Parathyroid adenoma (tissue), 2 donors: ENCODE measurements at regions not wholly inside any gene's neighbourhood (a gene's known extent, or its start where the extent isn't known, plus 50 kb on each side); places are given as distances from the start of the nearest gene placed in this dataset.
A peak's percentile ranks its signal among the peaks of the same experiment; 100 is the strongest.

ENCODE experiments used
- H2AFZ ChIP-seq: fragments of 300-600 bp; sonication (generic); one replicate; pipeline ENCODE4 v1.7.0; 2017; ENCODE audit warnings: antibody characterized with exemption, mild to moderate bottlenecking
- H3K27ac ChIP-seq: fragments of 300-600 bp; sonication (generic); one replicate; pipeline ENCODE4 v1.7.0; 2017
- H3K27me3 ChIP-seq: fragments of 300-600 bp; sonication (generic); one replicate; pipeline ENCODE4 v1.7.0; 2017; ENCODE audit warnings: low read length; ENCODE audit not compliant: control insufficient read depth, insufficient read depth
- H3K36me3 ChIP-seq: fragments of 300-600 bp; sonication (generic); one replicate; pipeline ENCODE4 v1.7.0; 2017; ENCODE audit warnings: low read length; ENCODE audit not compliant: control insufficient read depth, insufficient read depth
- H3K4me1 ChIP-seq: fragments of 300-600 bp; sonication (generic); one replicate; pipeline ENCODE4 v1.7.0; 2017; ENCODE audit warnings: control low read depth
- H3K4me2 ChIP-seq: fragments of 300-600 bp; sonication (generic); one replicate; pipeline ENCODE4 v1.7.0; 2017; ENCODE audit warnings: low read length
- H3K4me3 ChIP-seq: fragments of 300-600 bp; sonication (generic); one replicate; pipeline ENCODE4 v1.7.0; 2017; ENCODE audit warnings: low read depth, low read length
- H3K79me2 ChIP-seq: fragments of 300-600 bp; sonication (generic); one replicate; pipeline ENCODE4 v1.7.0; 2017; ENCODE audit warnings: control low read depth
- H3K9ac ChIP-seq: fragments of 300-600 bp; sonication (generic); one replicate; pipeline ENCODE4 v1.7.0; 2017; ENCODE audit warnings: mild to moderate bottlenecking
- H3K9me3 ChIP-seq: fragments of 300-600 bp; sonication (generic); one replicate; pipeline ENCODE4 v1.7.0; 2017; ENCODE audit warnings: low read length; ENCODE audit not compliant: control insufficient read depth
- TF ChIP-seq, protein P1 (sequence below): fragments of 300-600 bp; sonication (generic); IDR thresholded peaks from one replicate; pipeline ENCODE4 v1.7.0; 2017; ENCODE audit warnings: antibody characterized with exemption, mild to moderate bottlenecking
- donor health status: primary hyperparathyroidism.

DNA sequence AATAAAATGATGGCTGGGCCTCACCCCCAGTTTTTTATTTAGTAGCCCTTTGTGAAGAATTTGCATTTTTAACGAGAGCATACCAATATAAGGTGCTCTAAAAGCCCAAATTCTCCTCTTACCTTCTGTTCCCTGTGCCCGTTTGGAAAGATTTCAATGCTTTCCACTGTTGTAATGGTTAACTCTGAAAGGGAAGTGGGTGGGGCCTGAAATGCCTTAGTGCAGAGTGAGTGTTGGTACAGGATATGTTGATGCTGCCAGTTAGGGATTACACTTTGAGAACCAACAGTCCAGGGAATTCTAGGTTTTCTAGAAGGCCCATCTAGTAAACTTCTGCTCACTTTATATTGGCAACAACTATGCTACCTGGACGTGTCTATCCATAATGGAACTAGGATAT, 562.7 kb upstream of the NRSN1 start:
- Histone ChIP-seq H3K4me1 (no peaks in the 10 kb centered on the region), H3K4me3 (no peak overlapping the region), H3K27me3 (no peaks in the 10 kb centered on the region), H3K9me3 (no peaks in the 10 kb centered on the region), H3K9ac (no peak overlapping the region), H3K36me3 (no peaks in the 10 kb centered on the region), H2AFZ (no peak overlapping the region), H3K79me2 (no peaks in the 10 kb centered on the region), H3K4me2 (no peak overlapping the region), H3K27ac (no peak overlapping the region)
- TF ChIP-seq, protein P1, sequence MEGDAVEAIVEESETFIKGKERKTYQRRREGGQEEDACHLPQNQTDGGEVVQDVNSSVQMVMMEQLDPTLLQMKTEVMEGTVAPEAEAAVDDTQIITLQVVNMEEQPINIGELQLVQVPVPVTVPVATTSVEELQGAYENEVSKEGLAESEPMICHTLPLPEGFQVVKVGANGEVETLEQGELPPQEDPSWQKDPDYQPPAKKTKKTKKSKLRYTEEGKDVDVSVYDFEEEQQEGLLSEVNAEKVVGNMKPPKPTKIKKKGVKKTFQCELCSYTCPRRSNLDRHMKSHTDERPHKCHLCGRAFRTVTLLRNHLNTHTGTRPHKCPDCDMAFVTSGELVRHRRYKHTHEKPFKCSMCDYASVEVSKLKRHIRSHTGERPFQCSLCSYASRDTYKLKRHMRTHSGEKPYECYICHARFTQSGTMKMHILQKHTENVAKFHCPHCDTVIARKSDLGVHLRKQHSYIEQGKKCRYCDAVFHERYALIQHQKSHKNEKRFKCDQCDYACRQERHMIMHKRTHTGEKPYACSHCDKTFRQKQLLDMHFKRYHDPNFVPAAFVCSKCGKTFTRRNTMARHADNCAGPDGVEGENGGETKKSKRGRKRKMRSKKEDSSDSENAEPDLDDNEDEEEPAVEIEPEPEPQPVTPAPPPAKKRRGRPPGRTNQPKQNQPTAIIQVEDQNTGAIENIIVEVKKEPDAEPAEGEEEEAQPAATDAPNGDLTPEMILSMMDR = no peak

DNA sequence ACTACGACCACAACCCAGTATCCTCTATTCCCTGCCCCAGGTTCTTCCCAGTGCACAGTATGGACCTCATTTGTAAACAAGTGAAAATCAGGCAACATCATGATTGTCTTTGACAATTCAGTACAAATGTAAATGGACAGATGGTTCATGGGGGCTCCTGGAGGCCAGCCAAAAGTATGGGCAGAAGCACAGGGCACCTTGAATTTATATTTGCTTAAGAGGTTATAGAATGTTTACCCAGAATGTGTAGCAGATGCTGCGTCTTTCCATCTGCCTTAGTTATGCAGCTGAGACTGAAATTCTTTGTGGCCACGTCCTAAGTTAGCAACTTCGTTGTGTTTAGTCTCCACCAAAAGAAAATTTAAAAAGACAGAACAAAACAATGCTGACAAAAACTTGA, 559.6 kb upstream of the NRSN1 start:
- TF ChIP-seq, protein P1 = no peak
- no peak overlapping the region for H3K4me3 ChIP-seq
- no peaks in the 10 kb centered on the region for H3K4me1 ChIP-seq
- H3K4me2 ChIP-seq = no peak overlapping the region
- H3K36me3 ChIP-seq = no peaks in the 10 kb centered on the region
- H3K27me3 ChIP-seq = no peaks in the 10 kb centered on the region
- H3K79me2 ChIP-seq = no peaks in the 10 kb centered on the region
- no peak overlapping the region for H3K27ac ChIP-seq
- H2AFZ ChIP-seq = no peak overlapping the region
- no peak overlapping the region for H3K9ac ChIP-seq
- H3K9me3 ChIP-seq = no peaks in the 10 kb centered on the region

DNA sequence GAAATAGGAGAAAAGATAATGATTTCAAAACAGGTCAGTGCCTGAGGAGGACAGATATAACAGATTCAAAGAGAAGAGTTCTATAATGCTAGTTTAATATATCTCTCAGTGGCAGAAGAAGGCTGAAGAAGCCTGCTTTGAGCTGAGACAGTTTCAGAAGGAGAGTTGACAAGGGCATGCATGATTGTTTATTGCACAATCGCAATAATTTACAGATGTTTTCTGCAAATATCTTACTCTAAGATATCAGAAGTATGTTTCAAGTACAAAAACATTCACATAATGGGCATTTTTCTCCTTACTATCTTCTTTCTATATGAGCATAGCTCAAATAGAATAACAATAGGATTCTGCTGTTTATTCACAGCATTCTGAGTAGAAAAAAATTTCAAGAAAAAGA, 557.7 kb upstream of the NRSN1 start:
- H3K27ac ChIP-seq = no peak overlapping the region
- no peak overlapping the region for H3K4me3 ChIP-seq
- TF ChIP-seq, protein P1 = no peak
- no peaks in the 10 kb centered on the region for H3K27me3 ChIP-seq
- H3K79me2 ChIP-seq = no peaks in the 10 kb centered on the region
- no peak overlapping the region for H2AFZ ChIP-seq
- H3K4me1 ChIP-seq = no peaks in the 10 kb centered on the region
- no peaks in the 10 kb centered on the region for H3K36me3 ChIP-seq
- no peak overlapping the region for H3K9ac ChIP-seq
- no peak overlapping the region for H3K4me2 ChIP-seq
- no peaks in the 10 kb centered on the region for H3K9me3 ChIP-seq

DNA sequence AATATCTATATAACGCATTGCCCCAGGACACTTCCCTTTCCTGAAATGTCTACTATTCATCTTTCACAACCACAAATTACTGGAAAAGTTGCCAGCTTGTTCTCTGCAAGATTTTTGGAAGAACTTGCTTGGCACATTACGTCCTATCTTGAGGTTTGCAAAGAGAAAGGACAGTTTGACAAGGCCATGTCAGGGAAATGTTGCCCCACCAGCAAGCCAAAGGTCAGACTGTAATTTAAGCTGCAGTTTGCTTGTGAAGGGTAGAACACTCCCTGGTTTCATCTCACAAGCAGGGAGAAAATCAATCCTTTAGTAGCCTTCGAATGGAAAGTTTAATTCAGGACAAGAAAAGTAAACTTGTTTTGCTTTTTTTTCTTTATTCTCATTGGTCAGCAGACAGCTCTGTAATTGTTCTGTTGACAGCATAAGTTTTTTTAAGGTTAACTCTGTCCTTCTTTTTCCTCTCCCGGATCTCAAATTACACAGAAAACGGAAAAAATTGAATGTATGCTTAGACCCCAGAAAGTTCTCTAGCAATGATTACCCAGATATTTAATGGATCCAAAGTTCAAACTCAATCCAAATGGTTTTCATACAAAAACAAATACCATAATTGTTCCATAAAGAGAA, 541.8 kb upstream of the NRSN1 start:
- Histone ChIP-seq H3K27ac (peak overlapping the region; percentile 78), H3K36me3 (no peaks in the 10 kb centered on the region), H3K27me3 (no peaks in the 10 kb centered on the region), H3K79me2 (no peaks in the 10 kb centered on the region), H3K4me3 (no peak overlapping the region), H3K4me2 (no peak overlapping the region), H3K4me1 (peaks cover 13% of the 10 kb centered on the region), H3K9me3 (no peaks in the 10 kb centered on the region), H3K9ac (no peak overlapping the region), H2AFZ (peak overlapping the region; percentile 6)
- TF ChIP-seq, protein P1 = no peak

DNA sequence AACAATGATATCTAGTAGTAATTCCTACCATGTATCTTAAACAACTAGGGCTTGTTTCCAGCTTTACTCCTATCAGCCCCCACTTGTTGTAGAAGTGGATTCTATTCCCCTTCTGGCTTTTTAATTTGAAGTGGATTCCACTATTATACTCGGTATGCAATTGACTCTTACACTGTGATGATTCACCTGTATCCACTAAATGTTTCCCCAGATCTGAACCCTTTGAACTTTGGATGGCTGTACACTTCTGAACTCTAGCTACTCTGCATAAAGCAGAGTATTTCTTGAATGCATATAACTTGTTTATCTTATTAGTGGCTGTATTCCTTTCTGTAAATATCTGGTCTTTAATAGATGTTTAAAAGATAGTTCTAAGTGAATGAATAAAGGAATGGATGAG, 538.4 kb upstream of the NRSN1 start:
- H3K4me3 ChIP-seq = no peak overlapping the region
- no peak overlapping the region for H3K4me2 ChIP-seq
- H3K9me3 ChIP-seq = no peaks in the 10 kb centered on the region
- TF ChIP-seq, protein P1 = no peak
- H3K36me3 ChIP-seq = no peaks in the 10 kb centered on the region
- no peaks in the 10 kb centered on the region for H3K79me2 ChIP-seq
- no peak overlapping the region for H3K9ac ChIP-seq
- H3K4me1 ChIP-seq = peaks cover 15% of the 10 kb centered on the region
- no peak overlapping the region for H3K27ac ChIP-seq
- no peaks in the 10 kb centered on the region for H3K27me3 ChIP-seq
- no peak overlapping the region for H2AFZ ChIP-seq
